HepG2 (cell line): ENCODE measurements at regions not wholly inside any gene's neighbourhood (a gene's known extent, or its start where the extent isn't known, plus 50 kb on each side); places are given as distances from the start of the nearest gene placed in this dataset.

Experiments
- FOSL2 ChIP-seq: sonication (generic); formaldehyde crosslinking; IDR thresholded peaks from 2 replicates; pipeline ENCODE4 v1.4.0; 2020; ENCODE audit warnings: missing genetic modification reagents
- FOXC1 ChIP-seq: sonication (generic); formaldehyde crosslinking; IDR thresholded peaks from 2 replicates; pipeline ENCODE4 v1.8.0; 2022; ENCODE audit warnings: mild to moderate bottlenecking, missing genetic modification reagents, borderline replicate concordance
- GABPA ChIP-seq, 2 experiments: IDR thresholded peaks; 2 replicates each; pipeline ENCODE4 v1.6.1; 2011 to 2016; ENCODE audit warnings: low read depth in 2 of 2, low read length in 1 of 2, missing biosample characterization in 1 of 2, missing genetic modification characterization in 1 of 2
- KLF12 ChIP-seq: sonication (generic); formaldehyde crosslinking; IDR thresholded peaks from 2 replicates; pipeline ENCODE4 v1.4.0; 2020; ENCODE audit warnings: missing genetic modification reagents, borderline replicate concordance
- MAF1 ChIP-seq: sonication (generic); formaldehyde crosslinking; IDR thresholded peaks from 2 replicates; pipeline ENCODE4 v1.5.0; 2020; ENCODE audit warnings: missing genetic modification reagents, borderline replicate concordance
- MAZ ChIP-seq, 2 experiments: sonication (generic) in 1 of 2; formaldehyde crosslinking in 1 of 2; IDR thresholded peaks; 2 replicates each; pipeline versions ENCODE4 v1.5.0 to v1.6.1; 2012 to 2020; ENCODE audit warnings: low read depth in 2 of 2, mild to moderate bottlenecking in 2 of 2, borderline replicate concordance in 1 of 2, improper control_type of control experiment in 1 of 2, low read length in 1 of 2, missing genetic modification reagents in 1 of 2, moderate library complexity in 1 of 2
- RBM22 ChIP-seq: fragments of 200-400 bp; formaldehyde crosslinking; optimal IDR thresholded peaks from 2 replicates; pipeline ENCODE3; 2017; ENCODE audit warnings: mild to moderate bottlenecking, low read length, moderate library complexity
- SP5 ChIP-seq: IDR thresholded peaks from 2 replicates; pipeline ENCODE4 v1.6.1; 2016; ENCODE audit warnings: low read depth, borderline replicate concordance
- SSRP1 ChIP-seq: IDR thresholded peaks from 2 replicates; pipeline ENCODE4 v1.6.1; 2016; ENCODE audit warnings: control low read depth
- U2AF1 ChIP-seq: fragments of 200-400 bp; formaldehyde crosslinking; optimal IDR thresholded peaks from 2 replicates; pipeline ENCODE3; 2017; ENCODE audit warnings: mild to moderate bottlenecking, low read depth, low read length
- ZBTB25 ChIP-seq: IDR thresholded peaks from 2 replicates; pipeline ENCODE4 v1.6.1; 2018; ENCODE audit warnings: missing genetic modification reagents
- ZBTB3 ChIP-seq: sonication (generic); formaldehyde crosslinking; IDR thresholded peaks from 2 replicates; pipeline ENCODE4 v1.4.0; 2020; ENCODE audit warnings: low read depth, mild to moderate bottlenecking, moderate library complexity, missing genetic modification reagents, borderline replicate concordance
- ZC3H4 ChIP-seq: sonication (generic); formaldehyde crosslinking; IDR thresholded peaks from 2 replicates; pipeline ENCODE4 v1.4.0; 2020; ENCODE audit warnings: missing genetic modification reagents, borderline replicate concordance
- ZFP41 ChIP-seq: sonication (generic); formaldehyde crosslinking; IDR thresholded peaks from 2 replicates; pipeline ENCODE4 v1.4.0; 2020; ENCODE audit warnings: mild to moderate bottlenecking, missing genetic modification reagents, borderline replicate concordance
- ZMYM4 ChIP-seq: sonication (generic); formaldehyde crosslinking; IDR thresholded peaks from 2 replicates; pipeline ENCODE4 v1.8.1; 2023; ENCODE audit warnings: mild to moderate bottlenecking, missing genetic modification reagents
- ZNF142 ChIP-seq: sonication (generic); formaldehyde crosslinking; IDR thresholded peaks from 2 replicates; pipeline ENCODE4 v1.4.0; 2020; ENCODE audit warnings: missing genetic modification reagents
- ZSCAN30 ChIP-seq: sonication (generic); formaldehyde crosslinking; IDR thresholded peaks from 2 replicates; pipeline ENCODE4 v1.5.0; 2020; ENCODE audit warnings: mild to moderate bottlenecking, missing genetic modification reagents

- TF ChIP-seq ZNF142 (CRISPR knock-in tag) = no peak
- no peak for TF ChIP-seq KLF12 (CRISPR knock-in tag)
- no peak for TF ChIP-seq ZFP41 (CRISPR knock-in tag)
- TF ChIP-seq FOSL2 = no peak
- no peak for TF ChIP-seq U2AF1
- no peak for TF ChIP-seq ZC3H4
- no peak for TF ChIP-seq ZBTB3 (CRISPR knock-in tag)
- TF ChIP-seq SSRP1 (CRISPR knock-in tag) = no peak
- no peak for TF ChIP-seq GABPA (IDR thresholded peaks at IDR 0.05; ENCODE audit: low read depth, low read length)
- TF ChIP-seq GABPA (CRISPR knock-in tag; IDR thresholded peaks at IDR 0.05; ENCODE audit: low read depth) = peak; percentile 55
- no peak for TF ChIP-seq ZSCAN30 (CRISPR knock-in tag)
- TF ChIP-seq FOXC1 (CRISPR knock-in tag) = no peak
- no peak for TF ChIP-seq RBM22
- peak; percentile 51; the same call in 1 of the 2 replicates for TF ChIP-seq SP5
- TF ChIP-seq ZBTB25 (CRISPR knock-in tag) = no peak
- TF ChIP-seq MAZ (IDR thresholded peaks at IDR 0.05; ENCODE audit: borderline replicate concordance, low read depth, low read length) = no peak
- TF ChIP-seq MAZ (CRISPR knock-in tag; IDR thresholded peaks at IDR 0.05; ENCODE audit: low read depth) = no peak
- TF ChIP-seq MAF1 (CRISPR knock-in tag) = no peak
- TF ChIP-seq ZMYM4 (CRISPR knock-in tag) = peak; percentile 83
- TF ChIP-seq, all 625 proteins: peak for 12
These were observed 329.9 kb downstream of the SMARCA1 start (continued) for GRCh38 chrX:129193357-129193756.
